ENCODE measurements at regions not wholly inside any gene's neighbourhood (a gene's known extent, or its start where the extent isn't known, plus 50 kb on each side); places are given as distances from the start of the nearest gene placed in this dataset.
"Not testable (repeated sequence)": the region's sequence is repeated elsewhere in the genome, so short reads cannot be mapped to it uniquely, and the experiment has no call there.

DNA sequence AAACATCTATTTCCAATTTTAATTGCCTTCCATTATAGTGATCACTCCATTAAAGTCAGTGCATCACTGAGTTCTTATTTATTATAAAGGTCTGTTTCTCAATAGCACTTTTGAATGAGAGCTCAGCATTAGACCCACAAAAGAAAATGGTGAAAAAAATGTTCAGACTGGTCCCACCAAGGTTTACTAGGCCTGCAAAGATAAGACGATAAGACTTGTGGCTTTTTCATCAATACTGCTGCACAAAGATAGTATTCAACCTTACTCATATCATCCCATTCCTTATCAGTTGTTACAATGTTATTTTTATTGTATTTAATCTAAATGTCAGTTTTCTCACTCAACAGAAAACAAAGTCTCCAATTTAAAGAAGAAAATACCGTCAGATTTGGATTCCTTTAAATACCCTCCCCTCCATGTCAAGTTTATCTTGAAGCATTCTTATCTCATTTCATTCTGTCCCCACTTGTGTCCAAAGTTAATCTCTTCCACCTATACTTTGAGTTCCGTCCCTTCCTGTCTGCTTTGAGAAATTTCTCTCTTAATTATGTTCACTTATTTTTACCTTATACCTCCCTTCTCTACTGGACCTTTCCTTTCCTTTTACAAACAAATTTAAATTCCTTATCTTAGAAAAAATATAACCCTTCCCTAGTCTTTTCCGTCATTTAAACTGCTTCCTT lies 140.0 kb downstream of the GASK1B start:
- DNase-seq (ENCODE audit: low read depth, low spot score) = no peak
- in situ Hi-C loops (cut with HindIII; ENCODE audit: low sequenced_read_pairs) = no loop called here
- TF ChIP-seq, protein P1, sequence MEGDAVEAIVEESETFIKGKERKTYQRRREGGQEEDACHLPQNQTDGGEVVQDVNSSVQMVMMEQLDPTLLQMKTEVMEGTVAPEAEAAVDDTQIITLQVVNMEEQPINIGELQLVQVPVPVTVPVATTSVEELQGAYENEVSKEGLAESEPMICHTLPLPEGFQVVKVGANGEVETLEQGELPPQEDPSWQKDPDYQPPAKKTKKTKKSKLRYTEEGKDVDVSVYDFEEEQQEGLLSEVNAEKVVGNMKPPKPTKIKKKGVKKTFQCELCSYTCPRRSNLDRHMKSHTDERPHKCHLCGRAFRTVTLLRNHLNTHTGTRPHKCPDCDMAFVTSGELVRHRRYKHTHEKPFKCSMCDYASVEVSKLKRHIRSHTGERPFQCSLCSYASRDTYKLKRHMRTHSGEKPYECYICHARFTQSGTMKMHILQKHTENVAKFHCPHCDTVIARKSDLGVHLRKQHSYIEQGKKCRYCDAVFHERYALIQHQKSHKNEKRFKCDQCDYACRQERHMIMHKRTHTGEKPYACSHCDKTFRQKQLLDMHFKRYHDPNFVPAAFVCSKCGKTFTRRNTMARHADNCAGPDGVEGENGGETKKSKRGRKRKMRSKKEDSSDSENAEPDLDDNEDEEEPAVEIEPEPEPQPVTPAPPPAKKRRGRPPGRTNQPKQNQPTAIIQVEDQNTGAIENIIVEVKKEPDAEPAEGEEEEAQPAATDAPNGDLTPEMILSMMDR (IDR thresholded peaks at IDR 0.05; ENCODE audit: low read depth, low read length) = no peak
- no peak overlapping the region for H3K4me3 ChIP-seq (ENCODE audit: low read depth, low read length)

DNA sequence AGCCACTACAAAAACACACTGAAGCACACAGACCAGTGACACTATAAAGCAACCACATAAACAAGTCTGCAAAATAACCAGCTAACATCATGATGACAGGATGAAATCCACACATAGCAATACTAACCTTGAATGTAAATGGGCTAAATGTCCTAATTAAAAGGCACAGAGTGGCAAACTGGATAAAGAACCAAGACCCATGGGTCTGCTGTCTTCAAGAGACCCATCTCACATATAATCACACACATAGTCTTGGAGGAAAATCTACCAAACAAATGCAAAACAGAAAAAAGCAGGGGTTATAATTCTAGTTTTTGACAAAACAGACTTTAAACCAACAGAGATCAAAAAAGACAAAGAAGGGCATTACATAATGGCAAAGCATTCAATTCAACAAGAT lies 144.4 kb downstream of the GASK1B start:
- in situ Hi-C loops (cut with HindIII; ENCODE audit: low sequenced_read_pairs); H3K4me3 ChIP-seq (ENCODE audit: low read depth, low read length); DNase-seq (ENCODE audit: low read depth, low spot score): not testable (repeated sequence)

DNA sequence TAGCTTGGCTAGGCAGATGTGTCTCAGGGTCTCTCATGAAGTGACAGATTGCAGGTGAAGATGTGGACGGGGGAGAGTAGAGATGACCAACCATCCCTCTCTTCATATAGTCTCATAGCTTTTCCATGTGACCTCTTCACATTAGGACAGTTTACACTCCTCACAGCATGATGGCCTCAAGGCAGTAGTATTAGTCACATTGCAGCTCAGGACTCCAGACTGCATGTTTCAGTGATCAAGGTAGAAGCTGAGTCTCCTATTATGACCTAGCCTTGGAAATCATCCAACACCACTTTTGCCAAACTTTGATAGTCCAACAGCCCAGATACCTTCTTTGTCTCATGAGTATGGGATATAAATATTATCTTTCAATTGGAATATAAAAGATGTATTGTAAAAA lies 147.7 kb downstream of the GASK1B start:
- H3K4me3 ChIP-seq (ENCODE audit: low read depth, low read length) = no peak overlapping the region
- TF ChIP-seq, protein P1 (IDR thresholded peaks at IDR 0.05; ENCODE audit: low read depth, low read length) = no peak
- DNase-seq (ENCODE audit: low read depth, low spot score) = no peak
- in situ Hi-C loops (cut with HindIII; ENCODE audit: low sequenced_read_pairs) = no loop called here

DNA sequence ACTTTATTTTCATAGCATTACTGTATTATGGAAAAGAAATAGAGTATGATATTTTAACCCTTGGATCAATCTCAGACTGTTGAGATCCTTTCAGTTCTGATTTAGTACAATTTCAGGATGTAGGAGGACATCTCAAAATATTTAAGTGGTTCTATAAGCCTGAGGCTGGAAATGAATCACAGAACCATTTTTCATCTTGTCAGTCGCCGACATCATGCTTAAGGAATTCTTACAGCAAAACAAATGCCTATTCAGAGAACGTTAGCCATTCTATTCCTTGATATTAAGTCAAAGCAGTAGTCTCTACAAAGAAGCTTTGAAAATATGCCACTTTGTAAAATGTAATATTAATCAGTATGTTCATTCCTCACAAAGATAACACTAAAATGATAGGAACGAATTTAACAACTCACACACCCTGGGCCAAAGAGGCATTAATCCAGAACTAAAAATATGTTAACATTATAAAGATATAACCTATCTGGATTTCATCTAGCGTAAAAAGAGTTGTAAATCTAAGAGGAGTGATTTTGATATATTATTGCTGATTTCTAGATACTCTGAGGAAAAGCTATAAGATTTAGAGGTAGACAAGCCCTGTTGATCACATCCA lies 152.0 kb downstream of the GASK1B start:
- DNase-seq (ENCODE audit: low read depth, low spot score) = peak; percentile 94
- in situ Hi-C loops (cut with HindIII; ENCODE audit: low sequenced_read_pairs) = no loop called here

DNA sequence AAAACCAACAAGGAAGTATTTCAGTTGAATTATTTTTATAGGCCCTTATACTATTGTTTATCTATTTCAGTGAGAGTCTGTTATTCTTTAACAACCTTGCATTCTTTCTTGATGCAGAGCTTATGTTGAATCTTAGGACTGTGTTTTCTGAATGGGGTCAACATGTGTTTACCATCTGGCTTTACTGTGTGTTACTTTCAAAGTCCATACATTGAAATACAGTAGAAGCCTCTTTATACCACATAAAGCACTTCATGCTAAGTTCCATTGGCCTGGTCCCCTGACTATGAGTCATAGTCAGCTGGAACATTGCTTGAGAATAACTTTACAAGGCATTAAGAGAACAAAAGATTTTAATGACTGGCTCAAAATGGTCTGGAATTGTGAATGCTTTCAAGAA lies 152.6 kb downstream of the GASK1B start:
- in situ Hi-C loops (cut with HindIII; ENCODE audit: low sequenced_read_pairs) = no loop called here
- H3K4me3 ChIP-seq (ENCODE audit: low read depth, low read length) = no peak overlapping the region
- TF ChIP-seq, protein P1 (IDR thresholded peaks at IDR 0.05; ENCODE audit: low read depth, low read length) = no peak
- peak; percentile 96 for DNase-seq (ENCODE audit: low read depth, low spot score)

More for the DNA sequence above, 152.0 kb downstream of the GASK1B start:
- H3K4me3 ChIP-seq (ENCODE audit: low read depth, low read length) = no peak overlapping the region
- TF ChIP-seq, protein P1 (IDR thresholded peaks at IDR 0.05; ENCODE audit: low read depth, low read length) = no peak

DNA sequence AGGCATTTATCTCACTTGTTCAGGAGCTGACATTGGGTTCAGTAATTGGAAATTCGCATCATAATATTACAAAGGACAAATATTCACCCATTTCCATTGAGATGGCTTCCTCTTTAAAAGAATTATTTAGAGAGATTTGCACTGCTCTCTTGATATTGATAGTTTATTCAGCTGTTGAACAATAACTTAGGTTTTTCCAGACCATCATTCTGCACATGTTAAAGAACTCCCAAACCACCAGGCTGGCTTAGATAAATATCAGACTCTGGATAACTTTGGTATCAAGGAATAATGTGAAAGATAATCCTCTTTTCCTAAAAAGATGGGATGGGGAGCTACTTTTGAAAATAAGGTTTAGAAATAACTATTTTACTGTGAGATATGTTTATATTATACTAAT lies 154.0 kb downstream of the GASK1B start:
- no peak for DNase-seq (ENCODE audit: low read depth, low spot score)
- in situ Hi-C loops (cut with HindIII; ENCODE audit: low sequenced_read_pairs) = no loop called here
- TF ChIP-seq, protein P1 (IDR thresholded peaks at IDR 0.05; ENCODE audit: low read depth, low read length) = no peak
- no peak overlapping the region for H3K4me3 ChIP-seq (ENCODE audit: low read depth, low read length)

DNA sequence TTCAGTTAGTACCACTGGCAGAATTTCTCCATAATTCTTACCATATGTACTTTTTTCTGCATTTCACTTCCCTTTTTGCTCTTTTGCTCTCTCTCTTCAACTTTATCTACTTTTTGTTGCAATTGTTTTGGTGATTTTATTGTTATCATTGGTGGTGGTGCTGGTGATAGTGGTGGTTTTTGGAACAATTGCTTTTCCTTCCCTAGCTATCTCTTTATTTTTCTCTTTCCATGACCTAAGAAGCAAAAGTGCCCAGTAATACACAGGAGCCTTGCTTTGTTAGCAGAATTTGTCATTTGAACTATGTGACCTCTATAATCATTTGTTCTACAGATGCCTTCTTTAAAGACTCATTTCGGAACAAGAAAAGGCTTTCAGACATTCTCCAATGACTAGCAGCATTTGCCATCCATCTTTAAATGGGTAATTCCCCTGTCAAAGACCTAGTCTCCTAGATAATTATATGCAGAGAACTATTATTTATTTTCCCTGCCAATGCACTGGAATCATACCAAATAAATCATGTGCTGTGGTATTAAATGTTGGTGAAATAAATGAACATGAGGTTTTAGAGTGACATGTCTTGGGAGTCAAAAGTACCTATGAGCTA lies 154.5 kb downstream of the GASK1B start:
- in situ Hi-C loops (cut with HindIII; ENCODE audit: low sequenced_read_pairs) = no loop called here
- DNase-seq (ENCODE audit: low read depth, low spot score) = no peak
- TF ChIP-seq, protein P1 (IDR thresholded peaks at IDR 0.05; ENCODE audit: low read depth, low read length) = no peak
- H3K4me3 ChIP-seq (ENCODE audit: low read depth, low read length) = no peak overlapping the region

Data from astrocyte of the spinal cord (primary cell).